KOPT-K1 (cell line): ENCODE measurements at regions not wholly inside any gene's neighbourhood (a gene's known extent, or its start where the extent isn't known, plus 50 kb on each side); places are given as distances from the start of the nearest gene placed in this dataset.
A peak's percentile ranks its signal among the peaks of the same experiment; 100 is the strongest.

Source experiments
- H3K27ac ChIP-seq: fragments of 200-600 bp; sonication (generic); 2 replicates; pipeline ENCODE4 v1.5.1; 2016; ENCODE audit warnings: antibody characterized with exemption, mild to moderate bottlenecking, low read depth, low read length; ENCODE audit not compliant: poor library complexity, severe bottlenecking
- H3K36me3 ChIP-seq: fragments of 200-600 bp; sonication (generic); 2 replicates; pipeline ENCODE4 v1.5.1; 2017; ENCODE audit warnings: antibody characterized with exemption, mild to moderate bottlenecking, low read length, moderate library complexity; ENCODE audit not compliant: insufficient read depth
- H3K9me3 ChIP-seq: fragments of 200-600 bp; sonication (generic); 2 replicates; pipeline ENCODE4 v1.5.1; 2017; ENCODE audit warnings: antibody characterized with exemption, low read length, mild to moderate bottlenecking; ENCODE audit not compliant: insufficient read depth, poor library complexity, severe bottlenecking

DNA sequence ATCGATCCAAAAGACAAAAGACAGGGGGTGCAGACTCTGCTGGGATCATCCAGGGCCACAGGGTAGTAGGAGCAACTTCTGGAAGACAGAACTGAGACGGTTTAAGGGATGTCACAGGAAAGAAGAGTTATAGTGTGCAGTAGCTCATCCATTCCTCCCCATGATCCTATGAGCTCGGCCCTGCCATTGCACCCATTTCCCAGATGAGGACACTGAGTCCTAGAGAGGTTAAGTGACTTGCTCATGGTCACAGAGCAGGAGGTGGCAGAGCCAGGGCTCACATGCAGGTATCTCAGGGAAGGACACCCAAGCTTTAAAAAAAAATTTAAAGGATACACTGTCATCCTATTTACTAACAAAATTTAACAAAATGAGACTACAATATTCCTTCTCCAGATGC, 86.1 kb upstream of the FZD10 start:
- no peaks in the 10 kb centered on the region for H3K36me3 ChIP-seq
- no peak overlapping the region for H3K27ac ChIP-seq
- H3K9me3 ChIP-seq: peaks cover 11% of the 10 kb centered on the region

DNA sequence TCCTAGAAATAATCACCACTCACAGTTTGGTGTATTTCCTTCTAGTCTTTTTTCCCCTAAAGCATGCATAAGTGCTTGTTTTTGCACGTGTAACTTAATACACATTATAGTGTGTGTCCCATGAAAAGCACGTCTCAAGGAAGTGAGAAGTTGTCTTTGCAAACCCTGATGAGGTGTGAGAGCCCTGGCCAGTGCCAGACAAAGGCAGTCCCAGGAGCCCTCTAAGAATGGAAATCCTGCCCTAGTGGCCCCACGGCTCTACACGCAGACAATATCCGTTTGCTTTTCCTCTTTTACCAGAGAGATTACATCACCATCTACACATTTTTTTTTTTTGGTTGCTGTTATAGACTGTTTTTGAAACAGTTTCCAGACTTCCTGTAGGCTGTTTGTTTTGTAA, 85.5 kb upstream of the FZD10 start:
- H3K9me3 ChIP-seq: peaks cover 11% of the 10 kb centered on the region
- no peaks in the 10 kb centered on the region for H3K36me3 ChIP-seq
- H3K27ac ChIP-seq: no peak overlapping the region

DNA sequence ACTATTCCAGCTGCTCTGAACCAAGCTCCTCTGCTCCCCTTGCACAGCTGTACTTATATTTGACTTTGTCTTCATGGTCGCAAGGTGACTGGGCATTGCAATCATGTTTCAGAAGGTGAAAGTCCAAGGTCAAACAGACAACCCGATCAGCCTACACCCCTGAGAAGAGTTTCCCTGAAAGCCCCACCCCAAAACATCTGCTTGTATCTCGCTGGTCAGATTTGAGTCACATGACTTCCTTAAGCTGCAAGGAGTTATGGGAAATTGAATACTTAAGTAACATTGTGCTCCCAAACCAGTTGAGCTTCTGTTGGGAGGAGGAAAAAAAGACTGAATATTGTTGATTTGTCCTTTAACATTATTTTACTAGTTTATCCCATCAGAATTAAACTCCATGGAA, 83.4 kb upstream of the FZD10 start:
- peaks cover 11% of the 10 kb centered on the region for H3K9me3 ChIP-seq
- H3K36me3 ChIP-seq: no peaks in the 10 kb centered on the region
- no peak overlapping the region for H3K27ac ChIP-seq

DNA sequence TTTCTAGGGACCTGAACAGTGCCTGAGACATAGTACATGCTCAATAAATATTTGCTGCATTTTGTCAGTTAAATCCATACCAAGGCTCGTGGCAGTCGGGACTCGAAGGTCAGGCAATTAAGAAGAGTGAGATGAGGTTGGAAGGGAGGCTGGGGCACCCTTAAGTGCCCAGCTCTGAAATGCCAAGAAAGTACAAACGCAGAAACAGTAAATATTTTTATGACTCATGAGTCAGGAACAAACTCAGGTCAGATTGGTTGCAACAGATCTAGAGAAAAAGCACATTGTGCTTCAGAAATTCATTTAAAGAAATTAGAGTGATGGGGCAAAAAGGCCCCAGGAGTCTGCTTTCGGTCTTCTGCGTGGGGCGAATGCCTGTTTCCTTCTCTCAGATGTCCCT, 83.0 kb upstream of the FZD10 start:
- H3K27ac ChIP-seq: no peak overlapping the region
- H3K36me3 ChIP-seq: no peaks in the 10 kb centered on the region
- H3K9me3 ChIP-seq: peaks cover 11% of the 10 kb centered on the region

DNA sequence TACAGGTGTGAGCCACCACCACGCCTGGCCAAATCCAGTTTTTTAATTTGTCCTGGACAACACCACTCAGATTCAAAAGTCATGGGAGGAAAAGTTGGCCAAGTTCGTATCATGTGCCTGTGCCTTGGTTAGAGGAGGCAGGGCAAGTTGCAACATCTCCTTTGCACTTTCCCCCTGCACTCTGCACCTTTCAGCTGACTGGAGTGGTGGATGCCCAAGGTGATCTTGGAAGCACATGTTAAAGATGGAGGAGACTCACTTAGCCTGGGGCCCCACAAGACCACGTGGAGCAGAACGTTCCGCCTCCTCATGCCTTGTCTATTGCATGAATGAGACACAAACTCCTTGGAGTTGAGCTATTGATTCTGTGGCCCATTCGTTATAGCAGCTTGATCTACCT, 82.1 kb upstream of the FZD10 start:
- Histone ChIP-seq H3K27ac (no peak overlapping the region), H3K9me3 (peaks cover 11% of the 10 kb centered on the region), H3K36me3 (no peaks in the 10 kb centered on the region)

DNA sequence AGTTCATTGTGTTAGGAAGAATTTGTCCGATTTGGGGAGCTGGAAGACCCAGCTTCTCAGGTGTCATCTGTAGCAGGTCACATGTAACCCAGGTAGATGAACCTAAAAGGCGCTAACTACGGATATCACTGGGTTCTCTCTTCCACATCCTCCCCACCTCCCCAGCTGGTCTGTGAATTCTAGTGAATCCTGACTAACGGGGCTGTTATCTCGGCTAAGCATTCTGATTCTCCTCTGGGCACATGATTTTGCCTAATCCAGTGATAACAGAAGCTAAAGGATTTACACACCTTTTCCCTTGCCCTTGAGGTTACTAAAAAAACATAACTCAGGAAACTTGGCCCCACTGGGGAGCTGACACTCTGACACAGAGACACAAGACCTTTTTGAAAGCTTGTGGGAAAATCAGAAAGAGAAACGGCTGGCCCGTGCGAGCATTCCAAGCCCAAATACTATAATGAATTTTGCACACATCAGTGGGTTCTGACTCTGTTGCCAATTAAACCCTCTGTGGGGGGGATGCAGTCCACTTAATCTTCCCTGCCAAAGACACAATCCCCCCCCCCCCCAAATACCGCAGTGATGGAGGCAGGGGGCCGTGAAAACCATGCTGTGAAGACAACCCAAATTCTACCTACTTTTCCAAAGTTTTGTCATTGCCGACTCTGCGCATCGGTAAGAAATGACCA, 81.0 kb upstream of the FZD10 start:
- peaks cover 11% of the 10 kb centered on the region for H3K9me3 ChIP-seq
- H3K27ac ChIP-seq: no peak overlapping the region
- H3K36me3 ChIP-seq: no peaks in the 10 kb centered on the region

DNA sequence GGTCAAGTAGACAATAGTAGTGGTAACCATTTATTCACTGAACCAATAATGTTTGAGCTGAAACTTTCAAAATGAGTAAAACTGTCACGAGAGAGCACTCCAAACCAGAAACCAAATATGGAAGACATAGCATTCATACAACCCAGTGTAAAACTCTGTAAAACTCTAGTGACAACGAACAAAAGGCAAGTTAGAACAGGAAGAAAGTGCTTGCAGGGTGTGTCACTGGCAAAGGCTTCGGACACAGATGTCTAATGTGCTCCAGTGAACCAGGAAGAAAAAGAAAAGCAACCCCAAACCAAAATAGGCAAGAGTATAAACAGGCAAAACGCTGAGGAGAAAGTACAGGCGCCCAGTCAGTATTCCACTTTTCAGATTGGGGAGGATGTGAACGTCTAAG, 79.3 kb upstream of the FZD10 start:
- no peaks in the 10 kb centered on the region for H3K36me3 ChIP-seq
- no peak overlapping the region for H3K27ac ChIP-seq
- no peaks in the 10 kb centered on the region for H3K9me3 ChIP-seq

DNA sequence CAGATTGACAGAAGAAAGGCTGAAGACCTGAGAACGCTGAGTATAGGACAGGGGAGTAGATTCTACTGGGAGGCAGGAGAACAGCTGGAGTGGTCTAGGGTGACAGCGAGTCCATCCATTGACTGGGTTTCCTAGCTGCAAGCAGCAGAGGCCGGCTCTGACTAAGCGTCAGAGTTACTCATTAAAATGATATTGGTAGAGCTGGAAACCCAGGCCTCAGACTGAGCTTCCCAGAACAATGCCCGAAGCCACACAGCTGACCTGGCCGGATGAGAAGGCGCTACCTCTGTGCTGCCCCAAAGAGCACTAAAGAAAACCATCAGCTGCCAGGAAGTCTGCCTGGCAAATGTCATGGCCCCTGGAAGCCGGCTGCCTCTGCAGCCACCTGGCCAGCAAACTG, 78.5 kb upstream of the FZD10 start:
- no peaks in the 10 kb centered on the region for H3K9me3 ChIP-seq
- H3K27ac ChIP-seq: no peak overlapping the region
- H3K36me3 ChIP-seq: no peaks in the 10 kb centered on the region

DNA sequence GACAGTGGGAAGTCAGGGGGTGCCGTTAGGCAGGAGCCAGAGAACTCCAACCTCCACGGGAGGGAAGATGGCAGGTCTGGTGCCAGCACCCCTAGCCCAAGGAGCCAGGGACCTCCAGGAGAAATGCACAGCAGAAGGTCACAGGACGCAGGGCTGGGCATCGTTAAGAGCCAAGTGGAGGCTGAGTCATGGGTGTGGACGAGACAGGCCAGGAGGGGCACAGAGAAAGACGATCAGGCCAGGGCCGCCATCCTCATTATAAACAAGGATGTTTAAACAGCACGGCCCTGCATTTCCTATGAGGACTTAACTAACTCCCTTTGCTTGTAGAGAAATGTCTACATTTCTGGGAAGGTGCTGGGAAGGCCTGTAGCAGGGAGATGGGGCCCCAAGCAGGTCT, 77.9 kb upstream of the FZD10 start:
- H3K27ac ChIP-seq: peak overlapping the region; percentile 80
- no peaks in the 10 kb centered on the region for H3K9me3 ChIP-seq
- no peaks in the 10 kb centered on the region for H3K36me3 ChIP-seq

DNA sequence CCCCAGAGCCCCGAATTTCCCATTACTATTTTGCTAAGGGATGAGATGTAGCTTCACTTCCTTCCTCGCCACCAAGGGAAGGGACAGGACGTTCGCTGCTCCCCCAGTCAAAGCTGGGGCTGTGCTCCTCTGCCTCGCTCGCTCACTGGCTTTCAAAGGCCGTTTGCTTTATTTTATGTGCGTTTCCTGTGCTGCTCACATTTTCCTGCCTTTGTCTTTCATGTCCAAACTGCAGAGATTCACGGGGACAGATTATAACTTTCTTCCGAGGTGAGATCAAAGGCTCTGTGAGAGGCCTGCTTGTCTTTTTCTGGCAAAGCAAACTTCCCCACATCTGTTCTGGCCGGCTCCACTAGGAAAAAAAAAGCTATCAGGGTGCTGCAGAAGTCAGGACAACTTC, 76.0 kb upstream of the FZD10 start:
- no peaks in the 10 kb centered on the region for H3K36me3 ChIP-seq
- H3K9me3 ChIP-seq: no peaks in the 10 kb centered on the region
- peak overlapping the region; percentile 80 for H3K27ac ChIP-seq

DNA sequence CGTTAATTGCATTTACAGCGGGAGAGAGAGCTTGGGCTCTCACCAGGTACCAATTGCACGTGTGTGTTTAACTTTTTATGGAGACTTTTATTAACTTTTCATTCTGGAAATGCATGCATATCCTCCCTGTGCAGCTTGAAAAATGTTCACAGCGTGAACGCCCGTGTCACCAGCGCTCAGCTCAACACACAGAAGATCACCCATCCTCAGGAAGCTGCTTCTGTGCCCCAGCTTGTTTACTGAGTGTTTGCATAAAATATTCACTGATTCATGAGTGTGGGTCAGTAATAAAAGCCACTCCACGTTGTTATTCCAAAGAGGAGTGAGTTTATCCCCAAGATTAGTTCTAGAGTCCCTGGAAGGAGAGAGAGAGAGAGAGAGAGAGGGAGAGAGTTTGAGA, 75.5 kb upstream of the FZD10 start:
- Histone ChIP-seq H3K27ac (peak overlapping the region; percentile 80), H3K9me3 (no peaks in the 10 kb centered on the region)

DNA sequence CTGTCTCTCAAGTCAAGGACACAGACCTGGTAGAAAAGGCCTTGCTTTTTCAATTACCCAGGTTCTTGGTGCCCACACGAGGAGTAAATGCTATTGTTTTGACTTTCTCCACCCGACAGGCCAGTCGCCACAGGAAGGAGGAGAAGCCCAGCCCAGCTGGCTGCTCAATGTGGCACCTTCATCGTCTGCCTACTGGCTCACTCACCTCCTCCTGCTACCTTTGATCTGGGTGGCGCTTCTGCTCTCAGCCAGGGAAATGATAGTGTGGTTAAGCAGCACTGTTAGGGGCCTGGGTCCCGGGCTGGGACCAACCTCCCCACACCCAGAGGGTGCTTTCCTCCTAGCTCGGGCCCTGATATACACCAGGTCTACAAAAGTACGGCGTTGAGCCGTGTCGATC, 75.0 kb upstream of the FZD10 start:
- Histone ChIP-seq H3K36me3 (no peaks in the 10 kb centered on the region), H3K27ac (peak overlapping the region; percentile 80), H3K9me3 (no peaks in the 10 kb centered on the region)

More for the DNA sequence above, 75.5 kb upstream of the FZD10 start:
- H3K36me3 ChIP-seq: no peaks in the 10 kb centered on the region

DNA sequence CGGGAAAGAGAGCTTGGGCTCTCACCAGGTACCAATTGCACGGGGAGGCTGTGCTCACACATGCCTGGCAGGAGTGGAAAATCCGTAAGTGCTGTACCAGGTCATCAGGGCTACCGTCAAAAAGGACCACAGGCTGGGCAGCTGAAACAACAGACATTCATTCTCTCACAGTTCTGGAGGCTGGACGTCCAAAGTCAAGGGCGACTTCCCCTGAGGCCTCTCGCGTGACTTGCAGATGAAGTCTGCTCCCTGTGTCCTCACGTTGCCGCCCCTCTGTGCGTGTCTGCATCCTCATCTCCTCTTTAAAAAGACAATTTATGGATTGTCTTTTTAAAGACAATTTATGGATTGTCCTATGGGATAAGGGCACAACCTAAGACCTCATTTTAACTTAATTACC, 73.8 kb upstream of the FZD10 start:
- no peak overlapping the region for H3K27ac ChIP-seq
- no peaks in the 10 kb centered on the region for H3K9me3 ChIP-seq
- H3K36me3 ChIP-seq: no peaks in the 10 kb centered on the region

DNA sequence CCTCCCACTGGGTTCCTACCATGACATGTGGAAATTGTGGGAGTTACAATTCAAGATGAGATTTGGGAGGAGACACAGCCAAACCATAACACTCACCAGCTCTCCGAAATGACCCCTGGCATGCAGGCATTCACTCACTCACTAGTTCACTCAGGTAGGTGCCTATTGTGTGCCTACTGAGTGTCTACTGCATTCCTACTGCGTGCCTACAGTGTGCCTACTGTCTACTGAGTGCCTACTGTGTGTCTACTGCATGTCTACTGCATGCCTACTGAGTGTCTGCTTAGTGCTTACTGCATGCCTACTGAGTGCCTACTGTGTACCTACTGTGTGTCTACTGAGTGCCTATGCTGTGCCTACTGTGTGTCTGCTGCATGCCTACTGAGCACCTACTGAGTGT, 71.7 kb upstream of the FZD10 start:
- no peak overlapping the region for H3K27ac ChIP-seq
- H3K36me3 ChIP-seq: no peaks in the 10 kb centered on the region
- H3K9me3 ChIP-seq: no peaks in the 10 kb centered on the region

DNA sequence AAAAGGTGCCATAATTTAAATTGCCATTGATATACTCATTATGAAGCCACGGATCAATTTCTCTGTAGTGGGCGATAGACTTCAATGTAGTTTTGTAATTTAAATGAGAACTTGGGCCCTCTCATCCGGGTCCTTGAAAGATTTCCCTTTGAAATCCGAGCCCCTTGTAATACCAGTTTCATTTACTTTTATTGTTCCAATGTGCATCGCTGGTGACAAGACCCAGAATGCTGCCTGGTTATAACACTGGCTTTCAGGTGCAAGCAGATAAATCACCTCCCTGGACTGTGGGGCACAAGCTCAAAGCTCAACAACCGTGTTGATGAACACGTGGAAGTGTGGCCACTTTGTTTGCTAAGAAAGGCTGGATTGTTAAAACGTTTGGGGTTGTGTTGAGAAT, 68.9 kb upstream of the FZD10 start:
- Histone ChIP-seq H3K9me3 (no peaks in the 10 kb centered on the region), H3K27ac (no peak overlapping the region), H3K36me3 (no peaks in the 10 kb centered on the region)

DNA sequence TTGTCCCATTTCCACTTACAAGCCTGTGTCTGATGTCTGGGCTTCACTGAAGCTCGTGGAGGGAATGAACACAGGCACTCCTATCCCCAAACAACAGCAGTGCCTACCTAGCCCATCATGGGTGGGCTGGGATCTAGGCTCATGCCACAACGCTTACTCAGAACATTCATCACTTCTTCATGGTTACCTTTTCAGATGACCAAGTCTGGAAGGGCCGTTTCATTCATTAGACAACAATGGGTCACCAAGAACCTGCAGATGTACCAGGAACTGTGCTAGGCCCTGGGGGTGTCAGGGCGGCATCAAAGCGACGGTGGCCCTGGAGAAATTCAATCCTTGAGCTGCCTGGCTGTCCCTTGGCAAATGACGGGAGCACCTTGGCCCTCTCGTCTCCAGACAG, 64.9 kb upstream of the FZD10 start:
- H3K36me3 ChIP-seq: no peaks in the 10 kb centered on the region
- no peak overlapping the region for H3K27ac ChIP-seq
- no peaks in the 10 kb centered on the region for H3K9me3 ChIP-seq
